Naive thymus-derived CD4-positive, alpha-beta T cell (primary cell): ENCODE measurements at regions not wholly inside any gene's neighbourhood (a gene's known extent, or its start where the extent isn't known, plus 50 kb on each side); places are given as distances from the start of the nearest gene placed in this dataset.

Source experiments
- ATAC-seq: fragments of 150-1000 bp; cut with Tn5 transposase; 2 replicates; pipeline ENCODE4 v1.10.0; 2021; ENCODE audit warnings: mild to moderate bottlenecking, moderate library complexity
- CTCF ChIA-PET: fragments of 350-600 bp; sonication (Branson Sonifier 250); formaldehyde crosslinking; loops from one replicate; lab custom pipeline; 2021; ENCODE audit warnings: antibody characterized with exemption; lab: Charles Lee
- POLR2A ChIA-PET: fragments of 350-600 bp; sonication (Branson Sonifier 250); formaldehyde crosslinking; loops from one replicate; lab custom pipeline; 2021; ENCODE audit warnings: antibody characterized with exemption, inconsistent platforms; lab: Charles Lee
- DNase-seq, 9 donors: peaks; one replicate each; pipeline versions ENCODE4 v3.0.0 to v3.0.0-alpha.2; 2020 to 2022; ENCODE audit warnings: mixed read lengths in 1 of 9
- H3K27ac ChIP-seq: one replicate; pipeline ENCODE4 v1.7.0; 2013; ENCODE audit warnings: mild to moderate bottlenecking, low read depth, low read length, moderate library complexity
- H3K27me3 ChIP-seq, 2 donors: one replicate each; pipeline ENCODE4 v1.7.0; 2013; ENCODE audit warnings: low read length in 2 of 2, mild to moderate bottlenecking in 2 of 2, moderate library complexity in 2 of 2; ENCODE audit not compliant: control insufficient read depth in 2 of 2, insufficient read depth in 2 of 2
- H3K36me3 ChIP-seq, 3 experiments: 1 replicate in 2 of 3; 2 replicates in 1 of 3; pipeline ENCODE4 v1.7.0; 2013; ENCODE audit warnings: low read length in 3 of 3, mild to moderate bottlenecking in 3 of 3, moderate library complexity in 1 of 3; ENCODE audit not compliant: insufficient read depth in 3 of 3, control insufficient read depth in 2 of 3
- H3K4me1 ChIP-seq, 2 donors: one replicate each; pipeline ENCODE4 v1.7.0; 2013; ENCODE audit warnings: low read length in 2 of 2, mild to moderate bottlenecking in 2 of 2, moderate library complexity in 1 of 2; ENCODE audit not compliant: control insufficient read depth in 2 of 2, insufficient read depth in 2 of 2
- H3K4me3 ChIP-seq: 2 replicates; pipeline ENCODE4 v1.7.0; 2013; ENCODE audit warnings: mild to moderate bottlenecking, low read length
- H3K9me3 ChIP-seq, 3 experiments: 1 replicate in 2 of 3; 2 replicates in 1 of 3; pipeline ENCODE4 v1.7.0; 2013; ENCODE audit warnings: low read length in 3 of 3; ENCODE audit not compliant: control insufficient read depth in 2 of 3
- H3K27ac Mint-ChIP-seq, 9 donors: one replicate each; pipeline ENCODE4 v1.8.0; 2020 to 2022; ENCODE audit warnings: mixed read lengths in 9 of 9, mild to moderate bottlenecking in 8 of 9, moderate library complexity in 5 of 9, inconsistent platforms in 2 of 9
- H3K27me3 Mint-ChIP-seq, 5 donors: one replicate each; pipeline ENCODE4 v1.8.0; 2021 to 2022; ENCODE audit warnings: mixed read lengths in 5 of 5, mild to moderate bottlenecking in 1 of 5
- H3K36me3 Mint-ChIP-seq, 5 donors: one replicate each; pipeline ENCODE4 v1.8.0; 2020 to 2022; ENCODE audit warnings: mixed read lengths in 5 of 5, mild to moderate bottlenecking in 3 of 5, inconsistent platforms in 1 of 5
- H3K4me1 Mint-ChIP-seq, 7 donors: one replicate each; pipeline ENCODE4 v1.8.0; 2020 to 2022; ENCODE audit warnings: mixed read lengths in 7 of 7, mild to moderate bottlenecking in 3 of 7, inconsistent platforms in 1 of 7
- H3K4me3 Mint-ChIP-seq, 10 donors: one replicate each; pipeline ENCODE4 v1.8.0; 2020 to 2022; ENCODE audit warnings: mild to moderate bottlenecking in 10 of 10, mixed read lengths in 10 of 10, moderate library complexity in 6 of 10, inconsistent platforms in 2 of 10
- H3K9me3 Mint-ChIP-seq, 11 donors: one replicate each; pipeline ENCODE4 v1.8.0; 2020 to 2022; ENCODE audit warnings: mixed read lengths in 11 of 11, mild to moderate bottlenecking in 4 of 11, inconsistent platforms in 1 of 11, moderate library complexity in 1 of 11
- intact Hi-C, 2 donors: fragments of 100-400 bp; cut with micrococcal nuclease; formaldehyde crosslinking; loops; one replicate each; pipeline ENCODE4 v1.15.1; 2023

GRCh38 chr15:95470997-95471689 lies 859.4 kb upstream of the NR2F2 start:
- DNase-seq, result no peak
- no peaks in the 10 kb centered on the region for H3K27me3 ChIP-seq
- ChIA-PET POLR2A (no interaction called here), CTCF (interaction anchor here (0.5 kb wide), 1 partner anchor 26 kb away, joined by 5 read pairs; no protein-coding TSS in a partner anchor)
- no peaks in the 10 kb centered on the region for H3K4me1 ChIP-seq
- ATAC-seq, result no peak
- no peaks in the 10 kb centered on the region for H3K36me3 ChIP-seq
- H3K36me3 Mint-ChIP-seq, result no peaks in the 10 kb centered on the region
- H3K27ac Mint-ChIP-seq, result peak overlapping the region in 1 of 9 donors; percentile 3
- H3K27me3 Mint-ChIP-seq, result peaks cover 4 to 23% (median 13%) of the 10 kb centered on the region in 5 donors
- intact Hi-C loops, result no loop called here
- no peaks in the 10 kb centered on the region for H3K9me3 Mint-ChIP-seq
- H3K4me3 ChIP-seq, result no peak overlapping the region
- H3K4me3 Mint-ChIP-seq, result no peak overlapping the region
- no peak overlapping the region for H3K27ac ChIP-seq
- no peaks in the 10 kb centered on the region for H3K4me1 Mint-ChIP-seq
- H3K9me3 ChIP-seq, result no peaks in the 10 kb centered on the region

GRCh38 chr15:95471690-95472086 lies 858.8 kb upstream of the NR2F2 start:
- Histone ChIP-seq H3K36me3 (no peaks in the 10 kb centered on the region), H3K27ac (no peak overlapping the region), H3K9me3 (no peaks in the 10 kb centered on the region), H3K4me3 (no peak overlapping the region), H3K27me3 (no peaks in the 10 kb centered on the region), H3K4me1 (no peaks in the 10 kb centered on the region)
- Mint-ChIP-seq H3K27ac (peak overlapping the region in 1 of 9 donors; percentile 3), H3K9me3 (no peaks in the 10 kb centered on the region), H3K4me1 (no peaks in the 10 kb centered on the region), H3K27me3 (peaks cover 4 to 23% (median 13%) of the 10 kb centered on the region in 5 donors), H3K36me3 (no peaks in the 10 kb centered on the region), H3K4me3 (no peak overlapping the region)
- CTCF ChIA-PET, result no interaction called here
- intact Hi-C loops, result no loop called here
- POLR2A ChIA-PET, result no interaction called here
- no peak for ATAC-seq
- DNase-seq, result no peak

GRCh38 chr15:95475067-95475466 lies 855.4 kb upstream of the NR2F2 start:
- Mint-ChIP-seq H3K4me3 (no peak overlapping the region), H3K9me3 (no peaks in the 10 kb centered on the region), H3K27ac (no peak overlapping the region), H3K36me3 (no peaks in the 10 kb centered on the region), H3K4me1 (no peaks in the 10 kb centered on the region), H3K27me3 (peaks cover 4 to 27% (median 10%) of the 10 kb centered on the region in 5 donors)
- CTCF ChIA-PET, result no interaction called here
- DNase-seq (no peak), ATAC-seq (no peak)
- POLR2A ChIA-PET, result no interaction called here
- Histone ChIP-seq H3K9me3 (no peaks in the 10 kb centered on the region), H3K4me3 (no peak overlapping the region), H3K36me3 (no peaks in the 10 kb centered on the region), H3K27ac (no peak overlapping the region), H3K27me3 (no peaks in the 10 kb centered on the region), H3K4me1 (no peaks in the 10 kb centered on the region)
- intact Hi-C loops, result no loop called here

GRCh38 chr15:95479308-95479707 lies 851.2 kb upstream of the NR2F2 start:
- Histone ChIP-seq H3K27me3 (no peaks in the 10 kb centered on the region), H3K4me3 (no peak overlapping the region), H3K4me1 (no peaks in the 10 kb centered on the region), H3K9me3 (no peaks in the 10 kb centered on the region), H3K27ac (no peak overlapping the region), H3K36me3 (no peaks in the 10 kb centered on the region)
- ATAC-seq (no peak), DNase-seq (no peak)
- peaks cover 0 to under 1% (median 0%) of the 10 kb centered on the region in 5 donors for H3K36me3 Mint-ChIP-seq
- H3K9me3 Mint-ChIP-seq, result peaks cover 0 to 12% (median 3%) of the 10 kb centered on the region in 11 donors
- no peak overlapping the region for H3K27ac Mint-ChIP-seq
- H3K4me3 Mint-ChIP-seq, result no peak overlapping the region
- CTCF ChIA-PET, result no interaction called here
- intact Hi-C loops, result no loop called here
- H3K4me1 Mint-ChIP-seq, result no peaks in the 10 kb centered on the region
- POLR2A ChIA-PET, result no interaction called here
- H3K27me3 Mint-ChIP-seq, result peaks cover 4 to 29% (median 10%) of the 10 kb centered on the region in 5 donors

GRCh38 chr15:95485367-95485766 lies 845.1 kb upstream of the NR2F2 start:
- H3K4me1 Mint-ChIP-seq, result peaks cover 0 to 4% (median 0%) of the 10 kb centered on the region in 7 donors

GRCh38 chr15:95486224-95486623 lies 844.3 kb upstream of the NR2F2 start:
- Histone ChIP-seq H3K4me1 (no peaks in the 10 kb centered on the region), H3K4me3 (no peak overlapping the region), H3K36me3 (no peaks in the 10 kb centered on the region), H3K27me3 (no peaks in the 10 kb centered on the region), H3K9me3 (no peaks in the 10 kb centered on the region), H3K27ac (no peak overlapping the region)
- intact Hi-C loops, result no loop called here
- no peak overlapping the region for H3K27ac Mint-ChIP-seq
- ChIA-PET CTCF (no interaction called here), POLR2A (no interaction called here)
- peaks cover 0 to 8% (median 0%) of the 10 kb centered on the region in 5 donors for H3K36me3 Mint-ChIP-seq
- ATAC-seq (no peak), DNase-seq (no peak)
- peaks cover 2 to 15% (median 5%) of the 10 kb centered on the region in 5 donors for H3K27me3 Mint-ChIP-seq
- H3K9me3 Mint-ChIP-seq, result peaks cover 5 to 33% (median 14%) of the 10 kb centered on the region in 11 donors
- H3K4me3 Mint-ChIP-seq, result no peak overlapping the region
- peaks cover 0 to 4% (median 0%) of the 10 kb centered on the region in 7 donors for H3K4me1 Mint-ChIP-seq

More at GRCh38 chr15:95485367-95485766, 845.1 kb upstream of the NR2F2 start:
- H3K36me3 ChIP-seq, result no peaks in the 10 kb centered on the region
- no peak overlapping the region for H3K27ac ChIP-seq
- intact Hi-C loops, result no loop called here
- no peaks in the 10 kb centered on the region for H3K9me3 ChIP-seq
- CTCF ChIA-PET, result no interaction called here
- no peak for DNase-seq
- H3K27me3 Mint-ChIP-seq, result peaks cover 0 to 13% (median 0%) of the 10 kb centered on the region in 5 donors
- H3K4me3 ChIP-seq, result no peak overlapping the region
- no peak overlapping the region for H3K27ac Mint-ChIP-seq
- H3K4me3 Mint-ChIP-seq, result no peak overlapping the region
- H3K9me3 Mint-ChIP-seq, result peaks cover 5 to 33% (median 14%) of the 10 kb centered on the region in 11 donors
- POLR2A ChIA-PET, result no interaction called here
- H3K27me3 ChIP-seq, result no peaks in the 10 kb centered on the region
- peaks cover 0 to 8% (median 0%) of the 10 kb centered on the region in 5 donors for H3K36me3 Mint-ChIP-seq
- H3K4me1 ChIP-seq, result no peaks in the 10 kb centered on the region
- no peak for ATAC-seq

GRCh38 chr15:95489103-95489502 lies 841.4 kb upstream of the NR2F2 start:
- H3K36me3 ChIP-seq, result no peaks in the 10 kb centered on the region
- DNase-seq, result no peak
- intact Hi-C loops, result no loop called here
- no peak overlapping the region for H3K27ac ChIP-seq
- no peaks in the 10 kb centered on the region for H3K4me1 ChIP-seq
- H3K9me3 ChIP-seq, result no peaks in the 10 kb centered on the region
- Mint-ChIP-seq H3K27me3 (peaks cover 5 to 9% (median 8%) of the 10 kb centered on the region in 5 donors), H3K4me1 (peaks cover 0 to 4% (median 0%) of the 10 kb centered on the region in 7 donors), H3K9me3 (peaks cover 4 to 23% (median 10%) of the 10 kb centered on the region in 11 donors), H3K36me3 (peaks cover 0 to 8% (median 0%) of the 10 kb centered on the region in 5 donors), H3K27ac (no peak overlapping the region), H3K4me3 (no peak overlapping the region)
- no peaks in the 10 kb centered on the region for H3K27me3 ChIP-seq
- ChIA-PET CTCF (no interaction called here), POLR2A (no interaction called here)
- ATAC-seq, result no peak
- no peak overlapping the region for H3K4me3 ChIP-seq
